ENCODE measurements at regions not wholly inside any gene's neighbourhood (a gene's known extent, or its start where the extent isn't known, plus 50 kb on each side); places are given as distances from the start of the nearest gene placed in this dataset.
"Not testable (repeated sequence)": the region's sequence is repeated elsewhere in the genome, so short reads cannot be mapped to it uniquely, and the experiment has no call there.

DNA sequence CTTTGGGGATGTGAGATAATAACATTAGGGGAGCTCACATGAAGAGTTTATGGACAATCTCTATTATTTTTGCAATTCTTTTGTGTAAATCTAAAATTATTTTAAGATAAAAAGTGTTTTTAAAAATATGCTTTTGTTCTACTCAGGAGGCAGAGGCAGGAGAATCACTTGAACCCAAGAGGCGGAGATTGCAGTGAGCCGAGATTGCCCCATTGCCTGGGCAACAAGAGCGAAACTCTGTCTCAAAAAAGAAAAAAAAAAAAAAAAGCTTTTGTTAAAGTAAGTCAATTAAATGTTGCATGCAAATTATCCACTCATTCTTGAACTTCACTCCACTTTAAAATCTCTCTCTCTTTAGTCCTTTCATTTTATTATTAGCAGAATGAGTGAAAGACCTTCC is 193.3 kb upstream of the IRS2 start:
- DNase-seq (ENCODE audit: low read depth, low spot score): not testable (repeated sequence)

DNA sequence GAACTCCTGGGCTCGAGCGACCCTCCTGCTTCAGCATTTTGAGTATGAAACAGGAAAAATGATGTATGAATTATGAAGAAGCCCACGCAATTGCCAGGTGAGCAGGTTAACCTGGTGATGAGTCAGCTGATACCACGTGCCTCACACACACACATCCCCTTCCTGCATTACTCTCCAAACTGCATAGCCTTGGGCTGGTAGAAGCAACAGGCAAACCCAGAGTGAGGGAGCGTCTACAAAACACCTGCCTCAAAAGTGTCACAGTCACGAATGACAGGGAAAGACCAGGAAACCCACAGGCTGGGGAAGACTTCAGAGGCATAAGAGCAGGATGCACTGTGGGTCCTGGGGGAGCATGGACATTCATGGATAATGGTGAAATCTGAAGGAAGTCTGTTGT is 192.8 kb upstream of the IRS2 start:
- DNase-seq (ENCODE audit: low read depth, low spot score): no peak

DNA sequence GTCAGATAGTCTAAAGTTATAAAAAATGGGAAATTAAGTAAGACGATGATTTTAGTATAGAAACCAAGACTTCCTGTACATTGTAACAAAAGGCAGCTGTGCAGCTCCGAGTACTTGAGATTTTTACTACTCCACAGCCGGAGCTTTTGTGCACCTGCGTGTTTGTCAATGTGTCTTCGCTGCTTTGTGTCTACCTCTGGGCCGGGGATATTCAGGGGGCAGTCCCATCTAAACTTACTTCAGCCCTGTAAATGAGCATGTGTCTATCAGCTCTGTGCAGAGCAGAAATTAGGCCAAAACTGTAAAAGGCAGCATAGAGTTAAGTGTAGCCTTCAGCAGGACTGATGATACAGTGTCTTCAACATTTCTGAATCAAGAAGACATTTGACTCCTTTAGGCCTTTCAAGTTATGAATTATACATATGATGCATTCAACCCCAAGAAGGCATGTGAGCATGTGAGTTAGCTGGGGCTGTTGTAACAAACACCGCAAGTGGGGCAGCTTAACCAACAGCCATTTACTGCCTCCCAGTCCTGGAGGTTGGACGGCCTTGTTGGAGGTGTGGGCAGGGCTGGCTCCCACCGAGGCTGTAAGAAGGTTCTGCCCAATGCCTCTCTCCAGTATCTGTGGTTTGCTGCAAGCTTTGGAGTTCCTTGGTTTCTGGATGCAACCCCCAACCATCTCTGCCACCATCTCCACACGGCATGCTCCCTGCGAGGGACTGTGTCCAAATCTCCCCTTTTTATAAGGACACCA is 191.0 kb upstream of the IRS2 start:
- DNase-seq (ENCODE audit: low read depth, low spot score): no peak

DNA sequence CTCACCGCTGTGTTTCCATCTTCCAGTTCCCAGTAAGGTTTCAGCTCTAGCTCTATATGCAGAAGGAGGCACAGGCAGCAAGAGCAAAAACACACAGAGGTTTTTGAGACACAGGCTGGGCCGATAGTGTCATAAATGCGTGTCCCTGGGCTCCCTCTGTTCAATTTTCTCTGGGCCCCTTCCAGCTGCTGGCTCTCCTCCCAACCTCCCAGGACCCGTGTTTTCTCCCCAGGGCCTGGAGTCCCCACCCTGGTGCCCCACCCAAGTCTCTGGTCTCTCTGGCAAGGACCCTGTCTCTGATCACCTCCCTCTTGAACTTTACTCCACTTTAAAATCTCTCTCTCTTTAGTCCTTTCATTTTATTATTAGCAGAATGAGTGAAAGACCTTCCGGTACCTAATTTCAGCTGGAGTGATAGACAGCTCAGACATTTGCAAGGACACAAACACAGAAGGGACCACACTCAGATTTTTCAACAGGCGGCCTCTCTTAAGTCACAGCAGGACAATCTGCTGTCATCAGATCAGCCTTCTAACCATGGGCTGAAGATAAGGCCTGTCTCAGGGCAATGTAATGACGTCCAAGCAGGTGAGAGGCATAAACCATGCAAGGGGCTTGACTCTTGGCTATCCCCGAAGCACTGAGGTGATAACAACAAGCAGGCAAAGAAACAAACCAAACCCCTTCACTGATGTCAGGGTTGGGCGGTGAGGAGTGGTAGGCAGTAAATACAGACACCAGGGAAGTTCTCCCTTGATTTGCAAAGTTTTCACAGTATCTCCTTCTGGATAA is 190.0 kb upstream of the IRS2 start:
- DNase-seq (ENCODE audit: low read depth, low spot score): no peak

DNA sequence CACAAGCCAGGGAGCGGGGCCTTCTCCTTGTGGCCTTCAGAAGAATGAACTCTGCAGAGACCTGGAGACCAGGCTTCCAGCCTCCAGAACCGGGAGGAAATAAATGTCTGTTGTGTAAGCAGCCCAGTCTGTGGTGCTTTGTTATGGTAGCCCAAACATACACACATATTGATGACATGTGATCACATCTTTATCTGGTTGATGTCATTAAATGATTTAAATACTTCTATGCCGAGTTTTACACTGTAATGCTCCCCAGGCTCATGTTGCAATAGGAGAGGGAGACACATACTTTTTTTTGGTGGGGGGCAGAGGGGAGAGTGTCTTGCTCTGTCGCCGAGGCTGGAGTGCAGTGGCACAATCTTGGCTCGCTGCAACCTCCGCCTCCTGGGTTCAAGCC is 188.0 kb upstream of the IRS2 start:
- no peak for DNase-seq (ENCODE audit: low read depth, low spot score)

DNA sequence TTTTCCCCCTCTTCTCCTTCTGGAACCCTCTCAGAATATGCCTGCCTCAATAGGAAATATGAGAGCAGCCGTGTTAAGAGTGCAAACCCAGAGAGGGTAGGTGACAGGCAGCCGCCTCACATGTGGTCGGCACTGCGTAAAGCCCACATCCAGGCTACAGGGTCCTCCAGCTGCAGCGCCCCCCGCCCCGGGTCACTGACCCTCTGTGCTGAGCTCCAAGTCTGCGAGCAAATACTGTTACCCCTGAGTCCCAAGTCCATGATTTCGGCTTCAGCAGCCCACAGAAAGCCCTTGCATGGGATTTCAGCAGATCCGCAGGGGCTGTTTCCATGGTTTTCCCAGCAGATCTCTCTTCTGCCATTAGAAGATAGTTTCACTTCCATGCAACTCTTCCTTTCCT is 186.9 kb upstream of the IRS2 start:
- DNase-seq (ENCODE audit: low read depth, low spot score): no peak

DNA sequence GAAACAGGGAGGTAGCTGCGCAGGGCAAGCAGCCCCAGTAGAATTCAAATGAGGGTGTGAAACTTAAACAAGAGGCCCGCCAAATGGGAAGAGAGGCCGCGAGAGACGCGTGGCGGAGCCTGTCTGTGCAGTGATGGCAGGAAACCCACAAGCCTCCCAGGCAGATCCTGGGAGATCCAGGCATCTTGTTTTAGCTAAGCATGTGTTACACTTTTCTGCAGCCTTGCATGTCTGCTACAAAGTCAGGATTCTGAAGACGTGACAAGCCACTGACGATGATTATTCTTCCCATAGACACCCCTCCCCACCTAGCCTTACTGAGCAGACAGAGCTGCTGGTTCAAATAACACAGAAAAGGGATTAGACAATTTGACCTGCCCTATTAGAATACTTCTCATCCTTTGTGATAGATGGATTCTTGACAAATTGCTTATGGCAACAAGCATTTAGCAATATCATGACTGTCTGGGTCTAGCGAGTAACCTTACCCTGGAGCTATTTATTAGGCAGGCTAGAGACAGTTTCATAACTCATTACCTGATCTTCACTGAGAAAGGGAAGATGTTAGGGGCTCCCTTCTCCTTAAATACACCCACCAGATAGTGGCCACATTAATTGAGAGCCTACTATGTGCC is 185.2 kb upstream of the IRS2 start:
- DNase-seq (ENCODE audit: low read depth, low spot score): no peak

DNA sequence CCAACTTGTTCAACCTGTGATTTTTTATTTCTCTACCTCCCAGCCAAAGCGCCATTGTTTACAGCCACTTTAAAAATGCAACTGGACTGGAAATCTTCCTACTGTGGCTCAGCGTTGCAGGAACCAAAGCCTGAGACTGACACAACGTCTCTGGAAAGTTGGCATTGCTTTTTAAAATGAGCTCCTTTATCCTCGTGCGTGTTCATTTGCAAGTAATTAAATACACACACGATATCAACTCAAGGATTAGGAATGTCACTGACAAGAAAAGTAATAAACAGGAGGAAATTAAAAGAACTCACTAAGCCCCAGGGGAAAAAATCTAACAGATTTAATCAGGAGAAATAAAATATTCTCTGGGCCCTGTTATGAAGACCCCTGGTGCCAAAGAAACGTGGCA is 184.6 kb upstream of the IRS2 start:
- DNase-seq (ENCODE audit: low read depth, low spot score): no peak

DNA sequence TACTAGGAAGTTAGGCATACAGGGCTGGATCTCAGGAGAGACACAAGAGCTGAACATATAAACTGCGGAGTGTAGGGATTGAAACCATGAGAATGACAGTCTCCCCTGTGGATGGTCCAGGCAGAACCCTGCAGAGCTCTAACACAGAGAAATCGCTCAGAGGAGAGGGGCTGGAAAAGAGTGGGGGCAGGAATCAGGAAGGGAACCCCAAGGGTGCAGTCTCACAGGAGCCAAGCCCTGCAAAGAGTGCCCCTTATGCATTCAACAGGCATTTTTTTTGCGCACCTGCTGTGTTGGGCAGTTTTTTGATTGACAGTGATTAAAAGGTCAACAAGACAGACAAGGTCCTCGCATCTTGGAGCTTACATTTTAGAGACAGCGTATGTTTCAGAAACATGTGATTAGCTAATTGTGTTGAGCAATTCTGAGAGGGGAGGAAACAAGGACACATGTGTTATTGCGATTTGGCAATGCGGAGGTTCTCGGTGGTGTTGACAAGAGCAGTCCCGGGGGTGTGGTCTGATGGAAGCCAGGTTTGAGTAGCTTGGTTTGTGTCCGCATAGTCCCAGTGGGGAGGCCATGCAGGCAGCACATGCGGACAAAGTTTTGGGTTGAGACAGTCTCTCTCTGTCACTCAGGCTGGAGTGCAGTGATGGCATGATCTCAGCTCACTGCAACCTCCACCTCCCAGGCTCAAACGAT is 182.6 kb upstream of the IRS2 start:
- DNase-seq (ENCODE audit: low read depth, low spot score): no peak

DNA sequence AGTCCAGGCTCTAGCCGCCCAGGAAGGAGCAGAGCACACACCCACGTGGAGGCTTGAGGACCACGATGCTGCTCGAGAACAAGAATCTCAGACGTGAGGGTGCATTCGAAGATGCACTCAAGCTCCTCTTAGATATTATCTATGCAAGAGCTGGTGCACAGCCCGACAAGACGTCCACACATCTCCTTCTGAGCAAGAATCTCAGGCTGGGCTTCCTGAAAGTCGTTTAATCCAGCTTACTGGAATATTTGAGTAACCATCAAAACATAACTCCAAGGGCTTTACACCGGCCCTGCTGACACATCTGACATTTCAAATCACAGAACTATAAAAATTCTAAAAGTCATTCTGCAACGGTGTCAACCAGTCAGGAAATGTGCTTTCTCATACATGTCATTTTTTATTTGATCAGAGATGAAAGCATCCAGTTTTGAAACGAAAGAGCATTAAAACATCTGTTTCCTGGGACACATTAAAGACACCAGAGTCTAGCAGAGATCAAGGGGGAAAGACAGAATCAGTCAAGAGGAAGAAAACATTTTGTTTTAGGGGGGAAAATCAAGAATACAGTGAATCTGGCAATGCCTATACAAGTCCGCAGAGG is 177.7 kb upstream of the IRS2 start:
- DNase-seq (ENCODE audit: low read depth, low spot score): no peak

DNA sequence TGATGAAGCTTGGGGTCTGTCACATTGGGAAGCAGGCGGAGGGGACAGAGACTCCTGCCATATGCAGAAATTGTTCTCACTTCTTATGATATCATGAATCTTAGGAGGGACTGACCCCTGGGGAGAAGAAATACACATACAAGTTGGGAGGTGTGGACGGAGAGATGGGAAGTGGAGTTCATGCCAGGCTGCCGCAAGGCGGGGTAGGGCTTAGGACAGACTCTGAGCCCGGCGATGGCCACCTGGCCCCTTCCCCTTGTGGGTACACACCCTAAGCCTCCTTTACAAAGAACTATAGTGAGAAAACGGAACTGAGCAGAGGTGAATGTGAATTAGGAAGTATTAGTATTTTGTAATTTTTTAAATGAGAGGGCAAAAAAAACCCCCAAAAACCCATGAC is 177.0 kb upstream of the IRS2 start:
- DNase-seq (ENCODE audit: low read depth, low spot score): no peak

DNA sequence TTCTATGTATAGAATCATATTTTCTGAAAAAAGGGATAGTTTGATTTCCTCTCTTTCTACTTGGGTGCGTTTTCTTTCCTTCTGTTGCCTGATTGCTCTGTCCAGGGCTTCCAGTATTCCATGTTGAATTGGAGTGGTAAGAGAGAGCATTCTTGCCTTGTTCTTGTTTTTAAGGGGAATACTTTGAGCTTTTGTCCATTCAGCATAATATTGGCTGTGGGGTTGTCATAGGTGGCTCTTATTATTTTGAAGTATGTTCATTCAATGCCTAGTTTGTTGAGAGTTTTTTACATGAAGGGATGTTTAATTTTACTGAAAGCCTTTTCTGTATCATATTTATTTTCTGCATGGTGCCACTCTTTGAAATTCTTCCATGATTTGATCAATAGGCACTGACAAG is 173.5 kb upstream of the IRS2 start:
- no peak for DNase-seq (ENCODE audit: low read depth, low spot score)

DNA sequence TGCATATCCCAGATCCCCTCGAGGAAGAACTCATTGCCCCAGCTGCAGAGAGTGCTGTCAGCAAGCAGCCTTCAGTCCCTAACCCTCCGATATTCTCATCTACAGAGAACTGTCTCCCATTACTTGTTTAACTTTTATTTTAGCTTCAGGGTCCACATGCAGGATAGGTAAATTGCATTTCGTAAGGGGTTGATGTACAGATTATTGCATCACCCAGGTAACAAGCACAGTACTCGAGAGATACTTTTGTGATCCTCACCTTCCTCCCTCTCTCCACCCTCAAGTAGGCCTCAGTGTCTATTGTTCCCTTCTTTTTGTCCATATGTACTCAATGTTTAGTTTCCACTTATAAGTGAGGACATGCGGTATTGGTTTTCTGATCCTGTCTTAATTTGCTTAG is 171.5 kb upstream of the IRS2 start:
- no peak for DNase-seq (ENCODE audit: low read depth, low spot score)

DNA sequence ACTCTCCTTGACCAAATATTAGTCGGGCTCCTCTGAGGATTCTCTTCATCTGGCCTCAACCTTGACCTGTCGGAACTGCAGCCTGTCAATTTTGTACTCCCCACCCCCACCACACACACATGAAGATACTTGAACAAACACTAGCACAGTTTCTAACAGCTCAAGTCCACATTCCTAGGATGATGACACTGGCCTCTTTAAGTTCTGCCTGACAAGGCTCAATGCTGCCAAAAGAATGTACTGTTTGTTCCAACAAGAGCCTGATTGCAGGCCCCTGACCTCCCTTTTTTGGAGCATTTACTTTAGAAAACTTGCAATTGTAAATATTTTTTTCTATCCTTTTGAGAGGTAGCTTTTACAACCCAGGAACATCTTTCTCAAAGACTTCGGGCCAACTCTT is 169.2 kb upstream of the IRS2 start:
- DNase-seq (ENCODE audit: low read depth, low spot score): no peak

DNA sequence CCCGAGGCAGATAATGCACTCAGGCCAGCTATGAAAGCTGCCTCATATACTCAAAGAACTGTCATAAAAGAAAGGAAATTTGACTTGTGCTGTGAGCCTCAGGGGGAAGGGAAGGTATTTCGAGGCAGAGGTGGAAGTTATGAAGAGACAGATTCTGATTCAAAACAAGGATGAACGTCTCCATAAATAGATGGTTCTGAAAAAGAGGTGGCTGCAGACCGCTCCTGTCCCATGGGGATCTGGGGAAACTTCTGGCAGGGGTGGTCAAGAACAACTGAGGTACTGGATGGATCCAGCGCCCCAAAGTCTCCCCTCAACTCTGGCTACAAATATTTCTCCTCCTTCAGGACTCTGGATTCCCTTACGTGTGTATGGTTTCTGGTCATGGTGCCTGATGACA is 168.1 kb upstream of the IRS2 start:
- no peak for DNase-seq (ENCODE audit: low read depth, low spot score)

DNA sequence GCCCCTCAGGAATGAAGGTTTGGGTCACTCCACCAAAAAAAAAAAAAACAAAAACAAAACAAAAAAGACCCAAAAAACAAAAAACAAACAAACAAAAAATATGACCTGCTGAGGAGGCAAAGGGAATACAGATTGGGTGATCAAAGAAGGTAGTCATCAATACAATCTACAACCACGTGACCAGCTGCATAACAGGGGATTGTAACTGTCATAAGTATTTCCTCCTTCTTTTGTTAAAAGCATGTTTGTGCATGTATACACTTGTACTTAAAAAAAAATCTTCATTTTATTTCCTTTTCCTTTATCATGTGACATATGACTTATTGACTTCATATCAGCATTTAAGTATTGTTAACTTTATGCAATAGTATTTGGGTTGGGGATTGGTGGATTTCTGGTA is 165.1 kb upstream of the IRS2 start:
- no peak for DNase-seq (ENCODE audit: low read depth, low spot score)

DNA sequence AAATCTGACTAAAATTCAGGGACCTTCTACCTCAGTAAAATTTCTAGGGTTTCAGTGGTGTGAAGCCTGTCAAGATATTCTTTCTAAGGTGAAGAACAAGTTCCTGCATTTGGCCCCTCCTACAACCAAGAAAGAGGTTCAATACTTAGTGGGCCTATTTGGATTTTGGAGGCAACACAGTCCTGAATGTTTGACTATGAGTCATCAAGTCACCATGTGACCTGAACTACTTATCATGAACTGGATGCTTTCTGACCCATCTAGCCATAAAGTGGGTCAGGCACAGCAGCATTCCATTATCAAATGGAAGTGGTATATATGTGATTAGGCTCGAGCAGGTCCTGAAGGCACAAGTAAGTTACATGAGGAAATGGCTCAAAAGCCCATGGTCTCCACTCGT is 163.0 kb upstream of the IRS2 start:
- no peak for DNase-seq (ENCODE audit: low read depth, low spot score)

DNA sequence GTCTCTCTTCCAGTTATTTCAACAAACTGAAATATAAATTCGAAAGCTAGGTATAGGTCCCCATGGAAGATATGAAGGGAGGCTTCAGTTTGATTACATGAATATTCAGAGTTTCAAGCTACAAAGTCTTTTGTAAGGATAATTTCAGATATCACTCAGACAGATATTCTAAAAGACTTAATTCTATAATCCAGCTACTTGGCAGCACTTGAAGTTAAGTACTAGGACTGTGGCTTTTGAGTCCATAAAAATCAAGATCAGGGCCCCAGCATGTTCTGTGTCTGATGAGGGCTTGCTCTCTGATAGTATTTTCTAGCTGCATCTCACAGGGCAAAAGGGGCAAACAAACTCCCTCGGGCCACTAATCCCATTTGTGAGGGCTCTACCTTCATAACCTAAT is 160.6 kb upstream of the IRS2 start:
- DNase-seq (ENCODE audit: low read depth, low spot score): no peak

DNA sequence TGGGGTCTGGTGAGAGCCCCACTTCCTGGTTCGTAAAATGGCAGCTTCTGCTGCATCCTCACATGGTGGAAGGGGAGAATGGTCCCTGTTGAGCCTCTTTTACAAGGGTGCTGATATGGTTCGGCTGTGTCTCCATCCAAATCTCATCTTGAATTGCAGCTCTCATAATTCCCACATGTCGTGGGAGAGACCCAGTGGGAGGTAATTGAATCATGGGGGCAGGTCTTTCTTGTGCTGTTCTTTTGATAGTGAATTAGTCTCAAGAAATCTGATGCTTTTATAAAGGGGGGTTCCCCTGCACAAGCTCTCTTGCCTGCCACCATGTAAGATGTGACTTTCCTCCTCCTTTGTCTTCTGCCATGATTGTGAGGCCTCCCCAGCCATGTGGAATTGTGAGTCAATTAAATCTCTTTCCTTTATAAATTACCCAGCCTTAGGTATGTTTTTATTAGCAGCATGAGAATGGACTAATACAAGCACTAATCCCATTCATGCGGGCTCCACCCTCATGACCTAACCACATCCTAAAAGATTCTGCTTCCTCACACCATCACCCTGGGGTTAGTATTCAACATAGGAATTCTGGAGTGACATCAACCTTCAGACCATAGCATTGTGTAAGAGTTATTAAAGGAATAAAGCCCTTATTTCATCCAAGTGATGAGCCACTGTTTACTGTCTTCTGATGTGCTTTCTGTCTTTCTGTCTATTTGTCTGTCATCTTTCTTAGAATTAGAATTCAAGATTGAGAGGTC is 159.0 kb upstream of the IRS2 start:
- no peak for DNase-seq (ENCODE audit: low read depth, low spot score)

DNA sequence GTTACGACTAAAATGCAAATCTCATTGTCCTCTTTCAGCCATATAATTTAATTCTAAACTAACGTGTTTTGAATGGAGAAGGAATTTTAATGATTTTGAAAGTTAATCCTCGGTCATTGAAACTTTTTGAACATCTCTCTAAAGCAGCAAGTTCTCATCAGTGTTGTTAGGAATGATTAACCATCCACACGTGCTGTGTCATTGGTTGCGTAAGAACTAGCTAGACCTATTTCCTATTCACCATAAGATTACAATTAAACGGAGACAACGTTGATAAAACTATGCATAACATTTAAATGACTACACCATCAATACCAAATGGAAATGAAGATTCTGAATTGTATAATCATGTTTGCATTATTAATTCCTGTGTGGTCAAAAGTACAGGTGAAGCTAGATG is 155.6 kb upstream of the IRS2 start:
- DNase-seq (ENCODE audit: low read depth, low spot score): no peak

DNA sequence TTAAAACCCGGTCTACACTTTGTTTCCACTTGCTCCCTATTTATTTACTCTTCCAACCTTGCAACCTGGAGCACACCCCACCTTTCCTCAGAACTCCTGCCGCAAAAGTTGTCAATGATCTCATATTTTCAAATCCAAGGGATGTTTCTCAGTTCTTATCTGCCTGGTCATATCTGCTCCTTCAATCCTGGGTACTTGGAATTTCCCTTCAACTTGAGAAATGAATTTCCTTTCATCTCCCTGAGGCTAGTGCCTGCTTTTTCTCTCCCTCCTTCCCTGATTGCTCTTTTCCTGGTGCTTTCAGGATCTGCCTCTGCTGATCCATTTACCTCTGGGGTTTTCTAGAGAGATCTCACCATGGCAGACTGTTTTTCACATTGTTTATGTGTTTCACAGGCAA is 154.8 kb upstream of the IRS2 start:
- DNase-seq (ENCODE audit: low read depth, low spot score): no peak

Data from smooth muscle cell of the brain vasculature (primary cell).